HG03520 (cell line): ENCODE measurements at regions not wholly inside any gene's neighbourhood (a gene's known extent, or its start where the extent isn't known, plus 50 kb on each side); places are given as distances from the start of the nearest gene placed in this dataset.
"Not testable (repeated sequence)": the region's sequence is repeated elsewhere in the genome, so short reads cannot be mapped to it uniquely, and the experiment has no call there.

ENCODE experiments used
- ATAC-seq: cut with Tn5 transposase; IDR thresholded peaks from one replicate; pipeline ENCODE4 v1.9.1; 2021; ENCODE audit warnings: mild to moderate bottlenecking, moderate library complexity; ENCODE audit not compliant: unreplicated experiment

DNA sequence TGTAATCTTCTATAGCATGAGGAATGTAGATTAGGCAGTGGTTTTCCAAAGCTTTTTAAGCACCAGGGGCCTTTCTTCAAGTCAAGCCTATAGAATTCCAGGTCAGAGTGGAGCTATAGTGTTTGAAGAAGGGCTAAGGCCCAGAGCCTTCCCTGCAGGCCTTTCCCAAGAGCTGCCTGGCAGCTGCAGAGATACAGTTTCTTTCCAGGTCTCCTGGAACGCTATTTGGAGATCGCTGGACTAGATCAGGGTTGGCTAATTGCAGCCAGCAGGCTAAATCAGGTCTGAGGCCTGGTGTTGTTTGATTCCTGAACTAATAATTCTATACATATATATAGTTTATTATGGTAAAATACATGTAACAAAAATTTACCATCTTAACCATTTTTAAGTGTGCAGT, 319.0 kb upstream of the SPRED2 start:
- no peak for ATAC-seq

DNA sequence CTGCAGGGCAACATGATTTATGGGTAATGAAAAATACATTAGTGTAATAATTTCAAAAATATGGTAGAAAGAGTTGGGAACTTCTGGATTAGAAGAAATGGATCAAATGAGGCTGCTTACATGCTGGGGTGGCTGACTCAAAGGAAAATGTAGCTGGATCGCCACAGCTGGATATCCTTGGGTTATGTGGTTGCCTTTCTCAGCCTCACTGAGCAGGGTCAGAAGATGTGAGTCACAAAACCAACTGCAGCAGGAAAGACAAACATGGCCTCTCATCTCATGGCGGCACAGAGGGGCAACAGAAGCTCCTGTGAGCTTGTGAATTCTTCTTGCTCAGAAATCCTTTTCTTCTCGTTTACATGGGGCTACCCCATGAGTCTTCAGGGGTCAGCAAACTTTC, 317.1 kb upstream of the SPRED2 start:
- no peak for ATAC-seq

DNA sequence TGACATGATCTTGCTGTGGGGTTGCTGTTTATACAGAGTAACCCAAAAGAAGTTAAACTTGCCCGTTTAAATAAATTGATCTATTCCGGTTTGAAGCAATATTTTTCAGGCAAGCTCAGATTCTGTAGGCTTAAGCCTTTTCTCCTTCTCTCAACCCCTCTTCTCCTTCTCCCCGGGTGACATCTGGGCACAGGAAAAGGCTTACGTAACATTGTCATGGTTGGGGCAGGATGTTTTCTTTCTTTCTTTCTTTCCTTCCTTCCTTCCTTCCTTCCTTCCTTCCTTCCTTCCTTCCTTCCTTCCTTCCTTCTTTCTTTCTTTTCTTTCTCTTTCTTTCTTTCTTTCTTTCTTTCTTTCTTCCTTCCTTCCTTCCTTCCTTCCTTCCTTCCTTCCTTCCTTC, 315.5 kb upstream of the SPRED2 start:
- not testable (repeated sequence) for ATAC-seq

DNA sequence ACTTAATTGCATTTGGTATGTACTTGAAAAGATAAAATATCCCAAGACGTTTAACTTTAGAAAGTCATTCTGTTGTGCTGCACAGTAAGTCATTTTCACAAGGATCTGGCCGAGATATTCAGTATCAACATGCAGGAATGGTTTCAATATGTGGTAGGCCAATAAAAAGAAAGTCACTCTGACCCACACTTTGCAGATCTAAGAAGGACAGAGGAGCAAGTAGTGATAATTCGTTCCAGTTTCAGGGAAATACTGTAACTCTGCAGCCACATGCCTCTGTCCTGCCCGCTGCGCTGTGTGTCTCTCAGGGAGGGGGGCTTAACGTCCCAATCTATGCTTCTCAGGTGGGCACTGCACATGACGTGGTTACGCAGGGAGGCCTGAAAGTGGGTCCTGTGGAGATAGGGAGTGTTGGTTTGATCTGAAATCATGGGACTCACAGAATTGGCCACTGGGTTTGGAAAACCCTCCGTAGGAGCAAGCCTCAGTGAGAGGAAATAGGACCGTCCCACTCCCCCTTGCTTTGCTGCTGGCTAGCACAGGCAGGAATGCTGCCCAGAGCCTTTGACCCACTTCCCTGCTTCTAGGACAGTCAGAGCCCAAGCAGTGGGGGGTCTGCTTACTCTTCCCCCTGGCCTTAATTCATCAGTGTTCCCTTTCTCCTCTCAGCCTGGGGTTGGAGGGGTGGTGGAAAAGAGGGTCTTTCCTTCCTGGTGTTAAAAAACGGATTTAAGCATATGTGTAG, 314.7 kb upstream of the SPRED2 start:
- no peak for ATAC-seq

DNA sequence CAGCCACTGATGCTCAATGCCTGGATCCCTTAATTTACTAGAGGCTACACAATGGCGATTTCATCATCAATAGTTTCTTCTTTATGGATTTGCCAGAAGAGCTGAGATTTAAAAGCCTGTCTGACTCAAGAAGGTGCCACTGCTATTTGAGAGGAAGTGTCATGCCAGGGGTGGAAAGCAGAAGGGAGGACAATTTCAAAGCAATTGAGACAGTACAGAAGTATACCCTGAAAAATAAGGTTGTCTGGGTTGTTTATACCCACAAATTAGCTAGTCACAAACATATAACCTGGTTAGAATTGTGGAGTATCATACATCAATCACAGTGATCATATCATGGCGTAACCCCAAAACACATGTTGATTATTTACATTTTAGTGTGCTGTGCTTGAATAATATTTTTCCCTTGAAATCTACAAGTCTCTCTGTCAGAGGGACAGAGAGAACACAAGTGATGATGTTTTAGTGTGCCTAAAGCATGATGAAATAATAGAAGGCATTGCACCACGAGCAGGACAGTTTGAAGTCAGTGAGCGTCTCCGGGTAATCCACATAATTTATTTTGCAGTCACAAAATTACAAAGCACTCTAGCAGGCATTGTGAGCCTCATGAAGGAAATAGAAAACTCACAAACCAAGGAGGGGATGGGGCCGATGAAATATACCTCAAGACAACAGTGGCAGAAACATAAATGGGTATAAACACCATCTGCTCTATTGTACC, 312.2 kb upstream of the SPRED2 start:
- ATAC-seq: no peak

DNA sequence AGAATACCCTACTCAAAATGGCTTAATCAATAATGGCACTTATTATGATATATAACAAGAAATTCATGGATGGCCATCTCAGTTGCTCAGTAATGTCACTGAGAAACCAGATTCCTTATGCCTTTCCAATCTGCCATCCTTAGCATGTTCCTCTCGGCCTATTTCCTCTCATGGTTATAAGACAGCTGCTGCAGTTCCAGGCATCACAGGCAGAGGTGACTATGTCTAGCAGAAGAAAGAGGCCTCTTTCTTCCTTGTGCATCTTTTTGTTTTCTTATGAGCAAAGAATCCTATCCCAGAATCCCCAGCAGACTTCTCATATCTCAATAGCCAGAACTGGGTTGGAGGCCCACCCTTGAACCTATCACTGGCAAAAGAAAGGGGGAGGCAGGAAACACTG, 310.6 kb upstream of the SPRED2 start:
- no peak for ATAC-seq

DNA sequence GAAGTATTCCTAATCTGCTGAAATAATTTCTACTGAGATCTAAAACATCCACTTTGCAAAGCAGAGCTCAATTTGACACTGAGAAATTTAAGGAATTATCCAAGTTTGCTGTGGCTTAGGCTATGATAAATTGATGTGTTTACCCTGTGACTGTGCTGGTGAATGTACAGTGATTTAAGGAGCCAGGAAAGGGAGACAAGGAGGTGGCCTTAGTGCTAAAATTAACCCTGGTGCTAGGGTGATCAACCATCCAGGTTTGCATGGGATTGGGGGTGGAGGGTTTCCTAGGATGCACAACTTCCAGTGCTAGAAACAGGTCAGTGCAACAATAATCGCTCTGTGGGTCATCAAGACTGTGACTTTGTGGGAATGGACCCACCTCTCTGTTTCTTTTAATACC, 307.5 kb upstream of the SPRED2 start:
- no peak for ATAC-seq

DNA sequence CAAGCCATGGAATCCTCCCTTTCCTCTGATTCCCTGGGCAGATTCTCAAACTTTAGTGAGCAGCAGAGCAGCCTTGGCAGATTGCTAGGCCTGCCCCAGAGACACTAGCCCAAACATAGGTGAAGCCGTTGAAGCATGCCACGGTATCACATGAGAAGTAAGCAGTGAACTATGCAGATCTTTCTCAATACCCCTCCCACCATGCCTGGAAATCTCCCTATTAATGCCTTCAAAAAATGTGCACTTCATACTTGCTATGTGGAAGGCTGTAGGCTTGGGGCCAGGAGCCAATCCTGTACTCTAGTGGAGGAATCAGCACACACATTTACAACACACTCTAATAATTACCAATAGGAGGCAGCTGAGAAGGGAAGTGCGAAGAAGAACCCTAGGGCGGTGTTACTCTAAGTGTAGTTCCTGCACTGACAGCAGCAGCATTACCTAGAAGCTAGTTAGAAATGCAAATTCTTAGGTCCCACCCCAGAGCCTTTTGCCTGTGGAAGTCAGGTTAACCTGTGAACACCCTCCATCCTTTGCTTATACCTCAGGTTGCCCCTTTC, 305.1 kb upstream of the SPRED2 start:
- ATAC-seq: no peak

DNA sequence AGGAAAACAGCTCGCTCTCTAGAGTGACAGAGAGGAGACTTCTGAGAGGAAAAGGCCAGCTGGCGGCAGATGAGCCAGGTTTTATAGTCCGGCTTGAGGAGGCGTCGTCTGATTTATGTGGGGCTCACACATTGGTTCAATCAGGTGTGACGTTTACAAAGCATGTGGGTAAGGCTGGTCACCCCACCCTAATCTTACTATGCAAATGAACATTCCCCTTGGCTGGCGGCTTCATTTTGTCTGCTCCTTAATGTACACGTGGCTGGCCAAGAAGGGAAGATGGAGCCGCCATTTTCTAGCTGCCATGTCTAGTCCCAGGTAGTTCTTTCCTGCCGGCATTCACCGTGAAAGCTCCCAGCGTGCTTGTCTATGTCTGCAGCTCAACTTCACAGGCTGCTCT, 299.1 kb upstream of the SPRED2 start:
- ATAC-seq: no peak

DNA sequence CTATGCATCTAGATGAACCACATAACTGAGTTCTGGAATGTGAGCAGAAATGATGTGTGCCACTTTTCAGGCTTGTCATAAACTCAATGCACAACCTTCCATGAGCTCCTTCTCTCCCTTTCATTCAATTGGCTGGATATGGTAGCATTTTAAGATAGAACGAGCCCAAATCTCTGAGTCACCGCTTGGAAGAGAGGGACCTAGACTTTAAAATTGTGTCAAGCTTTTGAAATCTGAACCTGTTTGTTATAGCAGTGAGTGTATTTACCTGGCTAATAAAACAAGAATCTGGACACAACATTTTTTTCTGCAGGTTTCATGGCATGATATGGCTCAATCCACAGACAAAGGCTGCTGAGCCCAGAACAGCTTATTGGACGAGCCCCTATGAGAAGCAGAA, 297.8 kb upstream of the SPRED2 start:
- ATAC-seq: no peak

DNA sequence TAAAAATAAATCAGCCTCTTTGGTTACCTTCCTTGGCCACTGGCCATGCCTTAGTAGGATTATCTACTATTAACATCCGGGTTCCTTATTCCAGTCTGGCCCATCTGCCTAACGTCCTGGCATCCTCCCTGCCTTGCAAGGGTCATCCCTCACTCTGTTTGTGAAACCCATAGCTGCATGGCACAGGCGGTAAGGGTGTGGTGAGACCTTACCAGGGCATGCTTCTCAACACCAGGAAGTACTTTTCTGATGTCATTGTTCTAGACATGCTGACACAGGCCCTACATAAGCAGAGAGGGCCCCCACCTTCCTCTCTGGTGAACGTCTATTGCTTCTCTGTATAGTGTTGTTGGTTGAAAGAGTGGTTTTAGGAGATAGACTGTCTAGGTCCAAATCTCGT, 296.8 kb upstream of the SPRED2 start:
- ATAC-seq: no peak

DNA sequence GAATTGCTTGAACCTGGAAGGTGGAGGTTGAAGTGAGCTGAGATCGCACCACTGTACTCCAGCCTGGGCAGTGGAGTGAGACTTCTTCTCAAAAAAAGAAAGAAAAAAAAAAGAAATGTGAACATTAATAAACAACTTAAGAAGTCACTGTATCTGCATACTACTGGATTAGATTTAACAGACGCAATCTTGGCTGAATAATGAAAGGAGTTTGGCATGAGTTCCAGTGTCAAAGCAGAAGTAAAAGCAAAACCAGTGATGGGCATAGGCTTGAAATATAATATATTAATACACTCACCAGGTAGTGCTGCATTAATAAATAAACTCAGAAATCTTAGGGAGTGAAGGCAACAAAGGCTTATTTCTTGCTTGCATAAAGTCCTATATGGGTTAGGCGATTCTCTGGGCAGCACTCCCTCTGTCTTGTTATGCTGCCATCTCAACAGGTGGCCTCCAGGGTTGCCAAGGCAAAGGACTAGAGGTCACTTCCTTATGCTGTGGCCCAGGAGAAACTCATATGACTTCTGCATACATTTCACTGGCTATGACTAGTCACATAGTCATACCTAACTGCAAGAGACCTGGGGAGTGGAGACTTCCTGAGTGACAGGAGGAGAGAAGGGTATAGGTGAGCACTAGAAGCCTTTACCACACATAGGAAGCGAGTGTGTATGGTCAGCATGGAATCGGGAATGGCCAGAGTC, 296.2 kb upstream of the SPRED2 start:
- no peak for ATAC-seq

DNA sequence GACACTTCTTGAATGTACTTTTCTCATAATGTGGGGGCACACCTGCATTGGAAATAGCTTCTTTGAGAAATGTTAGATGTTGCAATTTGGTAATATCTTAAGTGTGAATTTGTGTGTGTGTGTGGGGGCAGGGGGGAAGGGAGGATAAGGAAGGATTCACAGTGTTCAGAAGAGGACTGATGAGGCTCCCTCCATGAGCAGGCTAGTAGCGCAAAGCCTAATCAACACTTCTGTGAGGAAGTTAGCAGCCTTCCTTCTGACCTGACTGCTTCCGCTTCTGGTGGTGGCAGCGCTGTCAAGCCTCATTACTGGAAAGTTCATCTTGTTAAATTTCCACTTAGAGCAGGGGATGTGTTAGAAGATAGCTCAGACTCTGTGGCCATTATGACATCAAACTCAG, 295.4 kb upstream of the SPRED2 start:
- ATAC-seq: no peak

DNA sequence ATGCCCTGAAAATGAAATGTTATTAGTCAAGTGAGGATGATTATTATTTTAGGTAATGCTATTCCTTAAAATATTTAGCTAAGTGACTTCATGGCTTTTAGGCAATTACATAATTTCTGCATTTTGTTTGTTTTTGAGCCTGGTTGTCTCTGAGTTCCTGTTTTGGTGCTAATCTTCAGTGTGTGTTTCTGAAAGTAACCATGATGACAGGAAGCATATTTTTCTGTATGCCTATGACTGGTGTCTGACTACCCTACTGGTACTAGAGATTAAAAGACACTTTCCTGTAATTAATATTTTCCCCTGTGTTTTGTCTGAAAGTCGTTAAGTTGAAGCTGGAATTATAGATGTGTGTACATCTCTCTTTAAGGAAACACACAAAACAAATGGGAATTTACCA, 295.0 kb upstream of the SPRED2 start:
- ATAC-seq: no peak

DNA sequence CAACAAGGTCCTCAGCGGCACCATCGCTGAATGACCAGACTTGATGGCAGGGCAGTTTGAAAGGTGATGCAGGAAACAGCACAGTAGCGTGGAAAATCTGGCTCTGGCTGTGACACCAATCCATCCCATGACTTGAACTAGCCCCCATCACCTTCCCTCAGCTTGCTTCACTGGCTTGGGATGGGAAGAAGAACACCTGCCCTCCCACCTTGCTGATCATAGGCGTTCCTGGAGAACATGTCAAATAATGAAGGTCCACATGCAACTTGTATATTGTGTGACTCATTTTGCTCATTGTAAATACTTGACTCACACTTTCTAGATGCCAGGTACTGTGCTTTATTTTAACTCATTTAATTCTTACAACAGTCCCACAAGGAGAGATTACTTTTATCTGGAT, 292.4 kb upstream of the SPRED2 start:
- no peak for ATAC-seq

DNA sequence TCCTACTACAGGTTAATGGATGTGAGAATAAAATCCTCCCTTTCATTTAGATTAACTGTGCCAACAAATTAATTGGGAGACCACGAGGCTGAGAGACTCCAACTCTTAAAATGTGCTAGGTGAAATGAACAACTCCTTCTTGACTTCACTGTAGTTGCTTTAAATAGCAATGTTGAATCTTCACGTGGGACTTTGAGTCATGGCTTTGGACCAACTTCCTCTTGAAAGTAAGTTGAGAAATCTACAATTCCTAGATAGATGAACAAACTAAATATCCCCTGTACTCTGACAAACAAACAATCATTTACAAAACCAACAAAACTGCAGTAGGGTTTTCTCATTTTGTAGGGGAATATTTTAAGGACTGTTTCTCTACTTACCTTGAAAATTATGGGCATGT, 291.9 kb upstream of the SPRED2 start:
- ATAC-seq: no peak

DNA sequence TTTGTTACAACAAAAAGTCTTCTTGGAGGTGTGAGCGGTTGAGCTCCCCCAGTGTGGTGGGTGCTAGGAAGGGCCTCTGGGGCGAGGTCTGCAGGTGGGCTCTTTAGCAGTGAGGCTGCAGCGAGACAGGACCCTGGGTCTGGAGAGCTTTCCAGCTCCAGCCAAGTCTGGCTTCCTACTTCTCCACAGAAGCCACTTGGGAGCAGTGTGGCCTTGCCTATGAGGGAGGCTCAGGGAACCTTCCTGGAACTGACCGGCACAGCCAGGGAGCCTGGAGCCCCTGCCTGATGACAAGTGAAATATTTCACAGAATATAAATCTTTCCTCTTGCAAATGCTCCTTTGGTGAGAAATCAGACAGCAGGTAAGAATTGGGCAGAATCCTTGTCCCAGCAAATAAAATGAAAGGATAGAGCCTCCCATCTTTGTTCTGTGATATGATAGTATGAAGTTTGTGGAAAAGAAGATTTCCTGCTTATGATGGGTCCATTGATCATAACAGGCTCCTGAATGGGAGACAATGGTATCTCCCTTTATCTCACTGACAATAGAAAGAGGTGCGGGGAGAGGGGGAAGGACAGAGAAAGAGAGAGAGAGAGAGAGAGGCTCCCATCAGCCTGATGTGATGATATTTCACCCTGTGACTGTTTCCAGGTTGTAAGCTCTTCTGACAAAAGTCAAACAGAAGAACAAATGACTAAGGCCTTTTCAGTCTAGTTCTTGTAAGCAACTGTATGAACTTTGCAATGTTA, 289.8 kb upstream of the SPRED2 start:
- ATAC-seq: no peak

DNA sequence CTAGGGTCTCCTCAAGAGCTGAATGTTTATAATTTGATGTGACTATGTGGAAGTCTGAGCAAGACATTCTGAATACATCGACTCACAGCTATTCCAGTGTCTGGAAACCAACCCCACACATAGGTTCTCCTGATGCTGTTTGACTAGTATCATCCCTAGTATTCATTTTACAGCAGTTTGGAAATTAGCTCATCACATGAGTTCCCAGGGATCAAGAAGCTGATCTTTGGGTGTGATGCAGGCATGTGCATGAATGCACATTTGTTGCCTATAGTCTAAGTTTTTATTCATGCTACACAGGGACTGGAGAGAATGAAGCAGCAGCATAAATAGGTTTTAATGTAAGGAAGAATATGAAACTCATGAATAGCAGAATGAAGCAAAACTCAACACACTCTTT, 284.3 kb upstream of the SPRED2 start:
- no peak for ATAC-seq

DNA sequence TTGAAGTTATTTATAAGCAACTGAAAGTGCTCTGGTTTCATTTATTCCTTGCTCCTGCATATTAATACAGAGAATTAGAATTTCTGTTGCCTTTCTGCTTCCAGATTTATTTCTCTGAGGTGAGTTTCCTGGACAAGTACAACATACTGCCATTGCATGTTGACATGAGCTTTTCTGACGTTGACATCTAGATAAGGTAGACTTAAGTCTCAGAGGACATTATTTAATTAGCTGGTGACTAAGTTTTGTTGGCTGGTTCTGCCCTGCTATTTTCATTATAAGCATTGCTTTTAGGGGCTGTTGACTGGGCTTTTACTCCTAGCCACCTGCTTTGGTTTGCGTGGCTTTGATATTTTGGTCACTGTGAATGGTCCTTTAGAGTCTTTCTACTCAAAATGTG, 282.9 kb upstream of the SPRED2 start:
- ATAC-seq: no peak

DNA sequence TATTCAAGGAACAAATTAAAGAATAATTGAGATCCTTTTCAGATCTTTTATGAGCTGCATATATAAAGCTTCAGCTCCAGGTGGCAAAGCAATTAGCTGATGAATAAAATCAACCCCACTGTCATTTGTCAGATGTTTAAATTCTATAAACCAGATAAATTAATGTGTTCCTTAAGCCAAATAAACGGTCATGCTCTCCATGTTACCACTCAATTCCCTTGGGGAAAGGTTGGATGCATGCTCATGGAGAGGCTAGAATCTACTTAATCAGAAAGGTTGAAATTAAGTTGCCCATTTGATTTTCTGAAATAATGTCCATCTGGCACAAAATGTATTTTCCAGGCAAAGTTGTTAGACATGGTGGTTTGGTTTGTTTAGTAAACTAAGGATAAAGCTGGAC, 282.5 kb upstream of the SPRED2 start:
- ATAC-seq: no peak

DNA sequence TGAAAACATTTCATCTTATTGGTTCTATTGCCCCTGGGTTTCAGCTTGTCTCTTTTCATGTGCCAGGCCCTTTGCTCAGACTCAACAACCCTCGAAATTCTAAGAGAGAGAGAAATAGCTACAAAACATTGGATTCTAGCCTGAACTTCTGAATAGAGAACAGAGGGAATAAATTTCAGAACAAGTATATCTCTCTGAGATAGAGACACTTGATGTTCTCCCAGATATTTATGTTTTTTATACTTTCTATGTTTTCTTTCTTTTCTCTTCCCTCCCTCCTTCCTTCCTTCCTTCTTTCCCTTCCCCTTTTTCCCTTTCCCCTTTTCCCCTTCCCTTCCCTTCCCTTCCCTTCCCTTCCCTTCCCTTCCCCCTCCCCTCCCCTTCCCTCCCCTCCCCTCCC, 279.5 kb upstream of the SPRED2 start:
- ATAC-seq: no peak
